Epidermal melanocyte (primary cell): ENCODE measurements at regions not wholly inside any gene's neighbourhood (a gene's known extent, or its start where the extent isn't known, plus 50 kb on each side); places are given as distances from the start of the nearest gene placed in this dataset.
"Not testable (repeated sequence)": the region's sequence is repeated elsewhere in the genome, so short reads cannot be mapped to it uniquely, and the experiment has no call there.

Experiments used
- DNase-seq: peaks from one replicate; pipeline ENCODE4 v3.0.0; 2011; ENCODE audit warnings: low spot score; ENCODE audit not compliant: insufficient read length

DNA sequence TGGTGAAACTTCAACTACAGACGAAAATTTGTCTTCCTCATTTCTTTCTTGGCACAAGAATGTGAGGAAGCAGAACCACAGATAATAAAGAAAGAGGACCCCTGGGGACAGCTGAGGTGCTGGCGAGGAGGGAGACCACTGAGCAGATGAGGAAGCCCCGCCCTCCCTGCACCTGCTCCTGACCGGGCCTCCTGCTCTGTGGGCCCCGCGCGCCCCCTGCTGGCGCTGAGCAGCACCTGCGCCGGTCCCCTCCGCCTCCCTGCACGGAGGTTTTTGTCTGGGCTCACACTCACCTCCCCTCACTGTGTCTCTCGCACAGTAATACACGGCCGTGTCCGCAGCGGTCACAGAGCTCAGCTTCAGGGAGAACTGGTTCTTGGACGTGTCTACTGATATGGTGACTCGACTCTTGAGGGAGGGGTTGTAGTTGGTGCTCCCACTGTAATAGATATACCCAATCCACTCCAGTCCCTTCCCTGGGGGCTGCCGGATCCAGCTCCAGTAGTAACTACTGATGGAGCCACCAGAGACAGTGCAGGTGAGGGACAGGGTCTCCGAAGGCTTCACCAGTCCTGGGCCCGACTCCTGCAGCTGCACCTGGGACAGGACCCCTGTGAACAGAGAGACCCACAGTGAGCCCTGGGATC, 1100.7 kb downstream of the TMEM121 start:
- not testable (repeated sequence) for DNase-seq

DNA sequence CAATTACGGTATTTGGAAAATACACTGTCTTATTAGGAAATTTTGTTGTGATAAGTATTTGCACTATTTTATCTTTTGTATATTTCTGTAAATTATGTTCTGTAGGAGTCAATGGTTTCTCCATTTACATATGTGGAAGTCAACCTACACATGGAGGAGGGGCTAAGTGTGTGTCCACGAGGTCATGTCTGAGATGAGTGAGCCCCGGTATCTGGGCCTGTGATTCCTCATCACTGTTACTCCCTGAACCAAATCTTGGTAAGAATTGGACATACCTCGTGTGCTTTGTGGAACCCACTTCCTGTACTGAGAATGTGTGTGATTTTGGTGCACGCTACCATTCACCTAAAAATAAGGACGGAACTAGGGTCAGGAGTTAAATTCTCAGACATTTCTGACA, 1105.5 kb downstream of the TMEM121 start:
- DNase-seq: no peak

DNA sequence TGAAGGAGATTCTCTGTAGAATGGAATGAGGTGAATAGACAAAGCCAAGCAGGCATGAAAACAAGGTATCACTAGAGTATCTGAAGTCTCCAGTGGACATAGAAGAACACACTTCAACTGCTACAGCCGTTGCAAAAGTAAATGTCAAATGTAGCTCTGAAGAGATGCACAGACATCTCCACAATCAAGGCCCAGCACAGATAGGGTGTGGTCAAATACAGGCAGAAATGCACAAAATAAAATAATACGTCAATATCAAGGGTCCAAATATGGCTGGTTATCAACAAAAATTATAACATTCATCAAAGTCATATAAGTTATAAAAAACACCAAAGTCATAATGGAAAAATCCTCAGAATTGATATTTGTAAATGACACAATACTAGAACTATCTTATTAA, 1107.3 kb downstream of the TMEM121 start:
- no peak for DNase-seq

DNA sequence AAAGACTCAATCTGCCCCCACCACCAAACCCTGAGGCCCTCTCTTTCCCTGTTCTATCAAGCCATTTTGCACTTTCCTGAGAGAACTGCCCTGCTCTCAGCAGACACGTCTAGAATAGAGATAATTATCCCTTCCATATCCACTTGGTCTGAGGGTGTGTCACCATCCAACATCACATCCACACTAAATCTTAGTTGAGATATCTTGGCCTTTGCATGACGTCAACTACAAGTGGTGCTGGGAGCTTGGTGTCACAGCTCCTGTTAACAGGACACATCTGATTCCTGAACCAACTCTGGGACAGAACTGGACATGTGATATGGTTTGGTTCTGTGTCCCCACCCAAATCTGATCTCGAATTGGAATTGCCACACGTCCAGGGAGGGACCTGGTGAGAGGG, 1109.2 kb downstream of the TMEM121 start:
- DNase-seq: no peak

DNA sequence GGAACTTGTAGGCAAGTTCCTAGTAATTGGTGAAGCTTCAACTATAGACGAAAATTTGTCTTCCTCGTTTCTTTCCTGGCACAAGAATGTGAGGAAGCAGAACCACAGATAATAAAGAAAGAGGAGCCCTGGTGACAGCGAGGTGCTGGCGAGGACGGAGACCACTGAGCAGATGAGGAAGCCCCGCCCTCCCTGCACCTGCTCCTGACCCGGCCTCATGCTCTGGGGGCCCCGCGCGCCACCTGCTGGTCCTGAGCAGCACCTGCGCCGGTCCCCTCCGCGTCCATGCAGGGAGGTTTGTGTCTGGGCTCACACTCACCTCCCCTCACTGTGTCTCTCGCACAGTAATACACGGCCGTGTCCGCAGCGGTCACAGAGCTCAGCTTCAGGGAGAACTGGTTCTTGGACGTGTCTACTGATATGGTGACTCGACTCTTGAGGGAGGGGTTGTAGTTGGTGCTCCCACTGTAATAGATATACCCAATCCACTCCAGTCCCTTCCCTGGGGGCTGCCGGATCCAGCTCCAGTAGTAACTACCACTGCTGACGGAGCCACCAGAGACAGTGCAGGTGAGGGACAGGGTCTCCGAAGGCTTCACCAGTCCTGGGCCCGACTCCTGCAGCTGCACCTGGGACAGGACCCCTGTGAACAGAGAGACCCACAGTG, 1112.5 kb downstream of the TMEM121 start:
- DNase-seq: not testable (repeated sequence)

DNA sequence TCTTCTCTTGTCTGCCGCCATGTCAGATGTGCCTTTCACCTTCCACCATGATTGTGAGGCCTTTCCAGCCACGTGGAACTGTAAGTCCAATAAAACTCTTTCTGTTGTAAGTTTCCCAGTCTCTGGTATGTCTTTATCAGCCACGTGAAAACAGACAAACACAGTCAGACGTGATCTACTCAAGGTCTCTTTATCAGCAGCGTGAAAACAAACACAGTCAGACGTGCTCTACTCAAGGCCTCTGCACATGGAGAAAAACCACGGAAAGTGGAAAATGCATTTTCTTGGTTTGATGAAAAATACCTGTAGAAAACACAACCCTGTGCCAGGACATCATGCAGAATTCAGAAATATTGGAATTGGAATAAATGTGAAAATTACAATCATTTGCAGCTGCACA, 1115.7 kb downstream of the TMEM121 start:
- DNase-seq: no peak

DNA sequence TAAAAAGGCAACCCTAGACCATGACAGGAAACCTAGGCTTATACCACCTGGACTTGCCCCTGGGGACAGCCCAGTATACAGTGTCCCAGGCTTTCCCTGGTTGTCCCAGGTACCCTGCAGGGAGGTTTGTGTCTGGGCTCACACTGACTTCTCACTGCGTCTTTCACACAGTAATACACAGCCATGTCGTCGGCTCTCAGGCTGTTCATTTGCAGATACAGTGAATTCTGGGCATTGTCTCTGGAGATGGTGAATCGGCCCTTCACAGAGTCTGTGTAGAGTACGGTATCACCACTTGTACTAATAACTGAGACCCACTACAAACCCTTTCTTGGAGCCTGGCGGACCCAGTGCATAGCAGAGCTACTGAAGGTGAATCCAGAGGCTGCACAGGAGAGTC, 1116.6 kb downstream of the TMEM121 start:
- not testable (repeated sequence) for DNase-seq

DNA sequence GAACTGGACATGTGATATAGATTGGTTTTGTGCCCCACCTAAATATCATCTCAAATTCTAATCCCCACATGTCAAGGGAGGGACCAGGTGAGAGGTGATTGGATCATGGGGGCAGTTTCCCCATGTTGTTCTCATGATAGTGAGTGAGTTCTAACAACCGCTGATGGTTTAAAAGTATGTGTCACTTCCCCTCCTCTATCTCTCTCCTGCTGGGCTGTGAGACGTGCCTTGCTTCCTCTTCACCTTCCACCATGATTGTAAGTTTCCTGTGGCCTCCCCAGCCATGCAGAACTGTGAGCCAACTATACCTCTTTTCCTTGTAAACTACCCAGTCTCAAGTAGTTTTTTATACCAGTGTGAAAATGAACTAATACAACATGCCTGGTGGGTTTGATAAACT, 1122.5 kb downstream of the TMEM121 start:
- DNase-seq: not testable (repeated sequence)

DNA sequence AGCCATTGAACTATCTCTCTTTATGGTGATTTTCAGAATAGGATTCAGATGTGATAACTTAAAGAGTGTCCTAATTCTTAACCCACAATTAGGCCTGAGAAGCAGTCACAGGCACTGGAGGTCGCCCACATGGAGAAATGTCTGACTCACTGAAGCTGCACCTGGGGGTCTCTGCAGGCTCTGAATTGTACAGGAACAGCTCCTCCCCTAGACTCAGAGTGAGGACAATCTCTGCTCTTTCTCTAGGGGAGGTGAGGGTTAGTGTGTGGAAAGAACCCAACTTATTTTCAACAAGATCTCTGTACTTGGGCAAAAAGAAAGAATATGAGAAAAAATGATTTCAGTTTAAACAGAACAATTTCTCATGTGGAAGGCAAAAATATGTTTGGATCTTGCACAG, 1124.6 kb downstream of the TMEM121 start:
- DNase-seq: no peak

DNA sequence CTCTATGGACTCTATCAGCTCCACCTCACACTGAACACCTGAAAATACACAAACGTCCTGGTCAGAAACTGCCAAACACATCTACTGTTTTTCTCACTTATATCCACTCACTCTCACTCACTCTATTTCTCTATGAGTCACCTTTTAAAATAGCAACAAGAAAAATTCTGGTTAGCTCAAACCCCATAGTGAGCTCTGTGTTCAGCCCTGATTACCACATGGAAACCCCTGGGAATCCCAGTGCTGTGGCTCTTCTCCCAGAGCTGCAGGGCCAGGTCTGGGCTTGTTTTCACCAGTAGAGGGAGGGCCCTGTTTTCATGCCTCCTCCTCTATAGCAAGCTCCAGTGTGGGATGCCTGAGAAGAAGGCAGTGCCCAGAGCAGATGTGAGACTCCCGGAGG, 1126.1 kb downstream of the TMEM121 start:
- no peak for DNase-seq

DNA sequence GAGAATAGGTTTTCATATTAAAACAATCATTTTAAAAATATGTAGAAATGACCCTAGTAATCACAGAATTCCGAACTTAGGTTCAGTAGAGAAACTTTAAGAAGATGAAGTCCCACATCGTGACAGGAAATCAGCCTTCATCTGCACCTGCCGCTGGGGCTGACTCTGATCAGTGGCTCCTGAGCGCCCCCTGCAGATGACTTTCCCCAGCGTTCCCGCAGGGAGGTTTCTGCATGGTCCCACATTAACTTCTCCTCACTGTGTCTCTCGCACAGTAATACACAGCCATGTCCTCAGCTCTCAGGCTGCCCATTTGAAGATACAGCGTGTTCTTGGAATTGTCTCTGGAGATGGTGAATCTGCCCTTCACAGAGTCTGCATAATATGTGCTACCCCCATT, 1131.1 kb downstream of the TMEM121 start:
- no peak for DNase-seq

DNA sequence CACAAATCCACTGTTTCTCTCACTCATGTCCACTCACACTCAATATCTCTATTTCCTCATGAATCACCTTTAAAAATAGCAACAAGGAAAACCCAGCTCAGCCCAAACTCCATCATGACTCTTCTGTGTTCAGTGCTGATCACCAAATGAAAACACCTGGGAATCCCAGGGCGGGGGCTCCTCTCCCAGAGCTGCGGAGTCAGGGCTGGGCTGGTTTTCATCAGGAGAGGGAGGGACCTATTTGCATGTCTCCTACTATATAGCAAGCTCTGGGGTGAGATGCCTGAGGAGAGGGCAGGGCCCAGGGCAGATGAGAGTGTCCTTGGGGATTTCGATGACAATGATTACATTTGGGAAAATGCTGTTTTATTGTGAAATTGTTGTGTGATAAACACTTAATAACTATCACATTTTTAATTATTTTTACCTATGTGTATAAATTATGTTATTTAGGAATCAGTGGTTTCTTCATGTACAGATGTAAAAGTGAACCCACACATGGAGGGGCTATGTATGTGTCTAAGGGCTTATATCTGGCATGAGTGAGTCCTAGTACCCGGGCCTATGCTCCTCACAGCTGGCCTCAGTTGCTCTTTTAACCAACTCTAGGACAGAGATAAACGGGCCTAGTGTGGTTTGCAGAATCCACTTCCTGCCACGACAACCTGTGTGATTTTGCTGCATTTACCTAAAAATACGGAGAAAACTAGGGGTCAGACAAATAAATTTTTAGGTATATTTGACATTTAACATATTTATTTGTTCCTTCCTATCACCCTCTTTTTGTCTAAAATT, 1131.9 kb downstream of the TMEM121 start:
- not testable (repeated sequence) for DNase-seq

DNA sequence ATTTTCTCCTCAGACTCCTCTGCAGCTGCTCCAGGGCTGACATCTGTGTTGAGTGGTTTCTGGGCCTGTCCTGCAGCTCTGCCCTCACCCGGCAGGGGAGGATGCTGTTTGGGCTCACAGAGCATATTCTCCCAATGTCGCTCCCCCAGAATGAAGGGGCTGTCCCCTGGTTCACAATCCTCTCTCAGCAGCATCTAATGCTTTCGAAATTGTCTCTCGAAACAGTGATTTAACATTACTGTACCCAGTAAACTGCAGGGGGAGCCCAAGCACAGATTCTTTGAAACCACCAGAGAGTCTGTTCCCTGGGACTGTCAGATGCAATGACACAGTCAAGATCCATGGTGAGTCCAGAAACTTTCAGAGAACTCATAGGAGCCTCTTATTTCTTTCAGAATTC, 1135.2 kb downstream of the TMEM121 start:
- DNase-seq: not testable (repeated sequence)

DNA sequence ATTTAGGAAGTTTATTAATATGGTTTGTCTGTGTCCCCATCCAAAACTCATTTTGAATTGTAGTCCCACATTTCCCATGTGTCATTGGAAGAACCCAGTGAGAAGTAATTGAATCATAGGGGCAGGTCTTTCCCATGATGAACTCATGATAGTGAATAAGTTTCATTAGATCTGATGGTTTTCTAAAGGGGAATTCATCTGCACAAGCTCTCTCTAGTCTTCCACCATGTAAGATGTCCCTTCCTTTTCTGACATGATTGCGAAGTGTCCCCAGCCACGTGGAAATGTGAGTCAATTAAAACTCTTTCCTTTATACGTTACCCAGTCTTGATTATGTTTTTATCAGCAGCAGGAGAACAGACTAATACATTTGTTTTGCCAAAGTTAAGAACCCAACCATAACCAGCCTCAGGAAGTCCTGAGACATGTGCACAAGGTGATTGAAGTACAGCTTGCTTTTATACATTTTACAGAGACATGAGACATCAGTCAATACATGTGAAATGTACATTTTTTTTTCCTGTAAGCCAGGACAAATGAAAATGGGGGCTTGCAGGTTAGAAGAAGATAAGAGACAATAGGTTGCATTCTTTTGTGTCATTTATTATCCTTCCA, 1136.7 kb downstream of the TMEM121 start:
- no peak for DNase-seq

DNA sequence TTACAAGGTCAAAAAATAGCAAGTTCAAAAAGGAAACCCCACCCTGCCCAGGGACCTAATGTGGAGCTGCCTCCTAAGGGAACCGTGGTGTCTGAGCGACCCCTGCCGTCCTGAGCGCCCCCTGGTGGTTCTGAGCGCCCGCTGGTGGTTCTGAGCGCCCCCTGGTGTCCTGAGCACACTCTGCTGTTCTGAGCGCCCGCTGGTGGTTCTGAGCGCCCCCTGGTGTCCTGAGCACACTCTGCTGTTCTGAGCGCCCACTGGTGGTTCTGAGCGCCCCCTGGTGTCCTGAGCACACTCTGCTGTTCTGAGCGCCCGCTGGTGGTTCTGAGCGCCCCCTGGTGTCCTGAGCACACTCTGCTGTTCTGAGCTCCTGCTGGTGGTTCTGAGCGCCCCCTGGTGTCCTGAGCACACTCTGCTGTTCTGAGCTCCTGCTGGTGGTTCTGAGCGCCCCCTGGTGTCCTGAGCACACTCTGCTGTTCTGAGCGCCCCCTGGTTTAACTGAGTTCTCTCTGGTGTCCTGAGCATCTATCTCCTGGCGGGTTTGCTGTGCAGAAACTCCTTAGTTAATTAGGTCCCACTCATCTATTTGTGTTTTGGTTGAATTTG, 1137.5 kb downstream of the TMEM121 start:
- DNase-seq: not testable (repeated sequence)

DNA sequence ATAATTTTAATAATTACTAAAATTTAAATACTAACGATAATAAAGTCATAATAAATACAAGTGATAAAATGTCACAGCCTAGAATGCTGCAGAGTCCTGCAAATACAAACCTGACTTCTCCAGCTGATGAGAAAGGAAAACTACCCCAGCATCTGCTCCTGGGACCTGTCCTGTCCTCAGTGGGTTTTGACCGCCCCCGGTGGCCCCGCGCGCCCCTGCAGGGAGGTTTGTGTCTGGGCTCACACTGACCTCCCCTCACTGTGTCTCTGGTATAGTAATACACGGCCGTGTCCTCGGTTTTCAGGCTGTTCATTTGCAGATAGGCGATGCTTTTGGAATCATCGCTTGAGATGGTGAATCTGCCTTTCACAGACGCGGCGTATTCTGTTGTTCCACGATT, 1139.4 kb downstream of the TMEM121 start:
- DNase-seq: no peak

DNA sequence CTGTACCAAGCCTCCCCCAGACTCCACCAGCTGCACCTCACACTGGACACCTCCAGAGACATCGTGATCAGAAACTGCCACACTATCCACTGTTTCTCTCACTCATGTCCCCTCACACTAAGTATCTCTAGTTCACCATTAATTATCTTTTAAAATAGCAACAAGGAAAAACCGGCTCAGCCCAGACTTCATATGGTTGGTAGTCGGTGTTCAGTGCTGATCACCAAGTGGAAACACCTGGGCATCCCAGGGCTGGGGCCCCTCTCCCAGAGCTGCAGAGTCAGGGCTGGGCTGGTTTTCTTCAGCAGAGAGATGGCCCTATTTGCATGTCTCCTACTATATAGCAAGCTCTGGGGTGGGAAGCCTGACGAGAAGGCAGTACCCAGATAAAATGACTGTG, 1140.0 kb downstream of the TMEM121 start:
- no peak for DNase-seq

DNA sequence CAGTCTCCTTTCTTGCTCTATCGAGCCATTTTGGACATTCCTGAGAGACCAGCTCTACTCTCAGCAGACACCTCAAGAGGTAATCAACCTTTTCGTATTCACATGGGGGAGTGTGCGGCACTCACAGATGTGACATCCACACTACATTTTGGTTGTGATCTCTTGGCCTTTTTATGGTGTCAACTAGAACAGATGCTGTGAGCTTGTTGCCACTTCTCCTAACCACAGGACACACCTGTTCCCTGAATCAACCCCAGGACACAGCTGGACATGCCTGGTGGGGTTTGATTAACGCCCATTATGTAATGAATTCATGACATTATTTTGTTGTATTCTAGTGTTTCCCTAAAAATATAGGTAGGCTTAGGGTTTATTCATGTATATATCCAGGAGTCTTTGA, 1143.6 kb downstream of the TMEM121 start:
- no peak for DNase-seq

DNA sequence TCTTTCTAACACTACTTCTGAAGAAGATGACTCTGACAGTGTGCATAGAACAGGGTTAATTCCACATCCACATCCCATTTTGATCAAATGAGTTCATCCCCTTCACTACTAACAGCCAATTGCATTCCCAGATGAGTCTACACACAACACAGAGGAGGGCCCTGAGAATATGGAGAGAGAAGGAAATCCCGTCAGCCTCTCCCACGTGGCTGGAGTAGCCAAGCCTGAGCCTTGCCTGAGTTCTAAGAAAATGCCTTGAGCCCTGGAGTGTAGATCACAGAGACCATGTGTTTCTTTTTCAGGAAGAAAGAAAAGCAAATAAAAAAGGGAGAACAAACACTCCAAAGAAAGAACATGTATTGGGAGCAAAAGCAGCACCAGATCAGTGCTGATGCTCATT, 1147.7 kb downstream of the TMEM121 start:
- DNase-seq: not testable (repeated sequence)

DNA sequence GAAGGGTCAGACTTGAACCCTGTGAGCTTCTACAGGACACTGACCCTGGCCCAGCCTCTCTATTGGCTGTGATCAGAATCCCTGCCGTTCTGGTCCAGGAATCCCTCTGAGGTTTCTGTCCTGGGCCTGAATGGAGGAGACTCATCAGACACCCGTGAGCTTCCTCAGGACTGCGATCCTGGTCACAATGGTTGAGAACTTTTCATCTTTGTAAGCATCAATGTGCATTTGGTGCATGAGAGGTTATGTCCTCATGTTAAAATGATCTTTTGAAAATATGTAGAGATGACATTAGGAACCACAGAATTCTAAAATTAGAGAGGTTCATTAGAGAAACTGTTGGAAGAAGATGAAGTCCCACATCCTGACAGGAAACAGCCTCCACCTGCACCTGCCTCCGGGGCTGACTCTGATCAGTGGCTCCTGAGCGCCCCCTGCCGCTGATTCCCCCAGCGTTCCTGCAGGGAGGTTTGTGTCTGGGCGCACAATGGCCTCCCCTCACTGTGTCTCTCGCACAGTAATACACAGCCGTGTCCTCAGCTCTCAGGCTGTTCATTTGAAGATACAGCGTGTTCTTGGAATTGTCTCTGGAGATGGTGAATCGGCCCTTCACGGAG, 1148.2 kb downstream of the TMEM121 start:
- DNase-seq: not testable (repeated sequence)

DNA sequence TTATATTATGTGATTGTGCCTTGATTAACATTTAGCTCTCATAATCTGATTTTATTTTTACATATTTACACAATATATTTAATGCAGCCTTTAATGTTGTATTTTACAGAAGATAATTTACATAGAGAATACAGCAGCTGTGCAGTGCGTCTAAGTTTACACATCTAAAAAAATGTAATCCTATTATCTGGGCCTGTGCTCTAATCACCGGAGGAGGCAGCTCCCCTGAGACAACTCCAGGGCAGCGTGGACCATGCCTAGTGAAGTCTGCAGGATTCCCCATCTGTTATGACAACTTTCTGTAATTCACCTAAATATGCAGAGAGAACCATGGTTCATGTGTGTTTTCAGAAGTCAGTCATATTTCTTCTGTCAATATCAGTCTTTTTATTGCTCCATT, 1149.3 kb downstream of the TMEM121 start:
- not testable (repeated sequence) for DNase-seq
